GM12865 (cell line): ENCODE measurements at regions not wholly inside any gene's neighbourhood (a gene's known extent, or its start where the extent isn't known, plus 50 kb on each side); places are given as distances from the start of the nearest gene placed in this dataset.

Experiments used
- DNase-seq: peaks from one replicate; pipeline ENCODE4 v3.0.0; 2010; ENCODE audit warnings: low read depth
- H3K4me3 ChIP-seq: 2 replicates; pipeline ENCODE4 v1.5.1; 2011; ENCODE audit warnings: mild to moderate bottlenecking, low read depth, low read length, control low read depth
- CTCF ChIP-seq: IDR thresholded peaks from 2 replicates; pipeline ENCODE4 v1.5.1; 2011; ENCODE audit warnings: low read length, control low read depth, low read depth, inconsistent platforms; ENCODE audit not compliant: insufficient read depth; ENCODE audit errors: missing control alignments

GRCh38 chr5:2582106-2582505 lies 169.4 kb downstream of the IRX2 start:
- TF ChIP-seq CTCF, result no peak
- no peak for DNase-seq
- H3K4me3 ChIP-seq, result no peak overlapping the region

GRCh38 chr5:2581418-2581817 lies 170.1 kb downstream of the IRX2 start:
- no peak overlapping the region for H3K4me3 ChIP-seq
- no peak for TF ChIP-seq CTCF
- DNase-seq, result no peak

- no peak for DNase-seq
- no peak overlapping the region for H3K4me3 ChIP-seq
- no peak for TF ChIP-seq CTCF
Observed at GRCh38 chr5:2579126-2579525, 172.4 kb downstream of the IRX2 start.

- no peak for DNase-seq
- H3K4me3 ChIP-seq, result no peak overlapping the region
- TF ChIP-seq CTCF, result no peak
Observed at GRCh38 chr5:2577312-2578036, 174.0 kb downstream of the IRX2 start.

GRCh38 chr5:2576823-2577222 lies 174.7 kb downstream of the IRX2 start:
- no peak overlapping the region for H3K4me3 ChIP-seq
- no peak for TF ChIP-seq CTCF
- no peak for DNase-seq

GRCh38 chr5:2575871-2576270 lies 175.6 kb downstream of the IRX2 start:
- no peak for DNase-seq
- no peak for TF ChIP-seq CTCF

GRCh38 chr5:2575292-2575691 lies 176.2 kb downstream of the IRX2 start:
- DNase-seq, result no peak
- TF ChIP-seq CTCF, result no peak
- H3K4me3 ChIP-seq, result no peak overlapping the region

More at GRCh38 chr5:2575871-2576270, 175.6 kb downstream of the IRX2 start:
- H3K4me3 ChIP-seq, result no peak overlapping the region
